ENCODE measurements at regions not wholly inside any gene's neighbourhood (a gene's known extent, or its start where the extent isn't known, plus 50 kb on each side); places are given as distances from the start of the nearest gene placed in this dataset.

DNA sequence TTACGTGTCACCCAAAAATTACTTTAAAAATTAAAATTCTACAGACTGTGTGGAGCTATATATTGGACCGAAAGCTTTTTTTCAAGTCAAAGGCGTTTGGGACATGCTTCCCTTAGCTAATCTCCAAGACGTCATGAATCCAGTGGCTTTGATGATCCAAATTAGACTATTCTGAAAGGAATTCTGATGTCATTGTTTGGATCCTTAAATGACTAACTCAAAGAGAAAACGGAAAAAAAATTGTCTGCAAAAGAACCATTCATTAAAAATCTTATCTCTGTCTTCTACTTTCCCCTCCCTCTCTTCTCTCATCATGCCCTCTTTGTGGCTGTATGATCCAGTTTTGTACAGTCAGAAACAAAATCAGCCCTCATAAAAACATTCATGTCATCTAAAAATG, 161.8 kb downstream of the ETV1 start:
- Histone ChIP-seq H3K4me3 (ENCODE audit: low read depth, low read length) (no peak overlapping the region), H3K27me3 (ENCODE audit: control insufficient read depth, insufficient read depth, low read length) (no peaks in the 10 kb centered on the region), H3K4me1 (ENCODE audit: control insufficient read depth, insufficient read depth, low read length) (peaks cover 2% of the 10 kb centered on the region), H3K9me3 (ENCODE audit: control insufficient read depth, insufficient read depth, low read length) (no peaks in the 10 kb centered on the region), H3K36me3 (ENCODE audit: control insufficient read depth, insufficient read depth, low read length) (no peaks in the 10 kb centered on the region), H3K9ac (ENCODE audit: low read depth, low read length) (no peak overlapping the region)

DNA sequence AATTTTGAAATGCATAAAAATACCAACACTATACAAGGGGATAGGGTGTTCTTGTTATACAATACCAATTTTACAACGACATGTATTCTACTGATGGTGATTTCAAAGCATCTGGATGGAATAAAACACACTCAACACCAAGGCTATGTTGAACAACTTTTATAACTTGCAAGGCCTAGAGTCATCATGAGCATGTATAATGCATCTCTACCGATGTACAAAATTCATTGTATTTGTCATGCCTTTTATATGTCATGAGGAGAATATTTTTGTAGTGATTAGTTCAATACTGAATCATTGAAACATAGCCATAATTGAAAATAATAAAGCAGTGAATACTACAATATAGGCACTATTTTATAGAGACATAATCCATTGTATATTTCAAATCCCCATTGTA, 160.2 kb downstream of the ETV1 start:
- H3K36me3 ChIP-seq (ENCODE audit: control insufficient read depth, insufficient read depth, low read length), result no peaks in the 10 kb centered on the region
- H3K4me3 ChIP-seq (ENCODE audit: low read depth, low read length), result no peak overlapping the region
- no peak overlapping the region for H3K9ac ChIP-seq (ENCODE audit: low read depth, low read length)
- H3K4me1 ChIP-seq (ENCODE audit: control insufficient read depth, insufficient read depth, low read length), result peaks cover 8% of the 10 kb centered on the region
- no peaks in the 10 kb centered on the region for H3K27me3 ChIP-seq (ENCODE audit: control insufficient read depth, insufficient read depth, low read length)
- no peaks in the 10 kb centered on the region for H3K9me3 ChIP-seq (ENCODE audit: control insufficient read depth, insufficient read depth, low read length)

DNA sequence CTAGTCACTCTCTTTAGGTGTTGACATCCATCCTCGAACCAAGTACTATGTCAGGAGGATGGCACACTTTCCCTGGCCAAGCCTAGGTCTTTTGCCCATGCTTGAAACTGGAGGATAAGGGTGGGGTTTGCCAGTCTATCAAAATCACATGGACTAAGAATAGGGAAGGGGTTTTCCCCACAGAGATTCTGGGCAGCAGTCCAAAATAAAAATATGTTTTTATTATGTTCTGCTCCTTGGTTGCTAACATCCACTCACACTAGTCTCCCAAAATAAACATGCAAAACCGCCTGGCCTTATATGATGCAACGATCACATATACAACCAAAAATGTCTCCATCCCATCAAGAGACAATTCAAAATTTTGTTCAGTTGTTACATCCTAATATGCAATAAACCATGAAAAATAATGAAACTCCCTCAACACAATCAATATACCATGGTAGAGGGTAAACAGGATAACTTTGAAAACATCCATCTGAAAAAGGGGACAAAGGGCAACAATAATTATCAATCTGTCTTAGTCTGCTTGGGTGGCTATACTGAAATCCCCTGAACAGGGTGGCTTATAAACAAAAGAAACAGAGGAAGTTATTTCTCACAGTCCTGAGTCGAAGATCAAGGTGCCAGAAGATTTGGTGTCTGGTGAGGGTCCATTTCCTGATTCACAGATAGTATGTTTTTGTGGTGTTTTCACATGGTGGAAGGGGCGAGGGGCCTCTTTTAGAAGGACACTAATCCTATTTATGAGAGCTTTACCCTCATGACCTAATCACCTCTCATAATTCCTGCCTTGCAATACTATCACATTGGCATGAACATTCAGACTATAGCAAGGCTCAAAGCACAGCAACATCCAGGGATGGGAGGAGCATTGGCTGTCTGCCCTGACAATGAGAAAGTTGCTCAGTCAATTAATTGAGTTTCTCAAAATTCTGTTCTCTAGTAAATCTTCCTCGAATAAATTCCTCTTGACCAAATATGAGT, 159.3 kb downstream of the ETV1 start:
- no peak overlapping the region for H3K9ac ChIP-seq (ENCODE audit: low read depth, low read length)
- H3K4me3 ChIP-seq (ENCODE audit: low read depth, low read length), result no peak overlapping the region
- no peaks in the 10 kb centered on the region for H3K9me3 ChIP-seq (ENCODE audit: control insufficient read depth, insufficient read depth, low read length)
- H3K27me3 ChIP-seq (ENCODE audit: control insufficient read depth, insufficient read depth, low read length), result no peaks in the 10 kb centered on the region
- H3K36me3 ChIP-seq (ENCODE audit: control insufficient read depth, insufficient read depth, low read length), result no peaks in the 10 kb centered on the region
- peaks cover 16% of the 10 kb centered on the region for H3K4me1 ChIP-seq (ENCODE audit: control insufficient read depth, insufficient read depth, low read length)

DNA sequence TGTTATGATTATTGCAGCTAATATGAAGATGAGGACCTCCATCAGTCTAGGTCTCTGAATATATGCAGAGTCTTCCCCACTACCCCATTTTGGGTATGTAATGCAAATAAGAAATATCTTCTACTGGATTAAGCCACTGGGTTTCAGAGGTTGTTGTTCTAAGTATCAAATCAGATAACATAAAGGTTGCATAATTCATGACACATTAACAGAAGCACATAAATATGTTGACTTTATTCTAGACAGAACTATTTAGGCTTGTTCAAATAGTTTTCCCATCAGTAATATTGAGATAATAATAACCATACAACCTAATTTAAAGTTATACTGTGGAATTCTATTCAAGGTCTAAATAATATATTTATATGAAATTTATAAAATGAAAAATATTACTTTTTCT, 157.1 kb downstream of the ETV1 start:
- H3K9ac ChIP-seq (ENCODE audit: low read depth, low read length), result no peak overlapping the region
- no peaks in the 10 kb centered on the region for H3K27me3 ChIP-seq (ENCODE audit: control insufficient read depth, insufficient read depth, low read length)
- no peaks in the 10 kb centered on the region for H3K9me3 ChIP-seq (ENCODE audit: control insufficient read depth, insufficient read depth, low read length)
- no peak overlapping the region for H3K4me3 ChIP-seq (ENCODE audit: low read depth, low read length)
- peaks cover 19% of the 10 kb centered on the region for H3K4me1 ChIP-seq (ENCODE audit: control insufficient read depth, insufficient read depth, low read length)
- H3K36me3 ChIP-seq (ENCODE audit: control insufficient read depth, insufficient read depth, low read length), result no peaks in the 10 kb centered on the region

DNA sequence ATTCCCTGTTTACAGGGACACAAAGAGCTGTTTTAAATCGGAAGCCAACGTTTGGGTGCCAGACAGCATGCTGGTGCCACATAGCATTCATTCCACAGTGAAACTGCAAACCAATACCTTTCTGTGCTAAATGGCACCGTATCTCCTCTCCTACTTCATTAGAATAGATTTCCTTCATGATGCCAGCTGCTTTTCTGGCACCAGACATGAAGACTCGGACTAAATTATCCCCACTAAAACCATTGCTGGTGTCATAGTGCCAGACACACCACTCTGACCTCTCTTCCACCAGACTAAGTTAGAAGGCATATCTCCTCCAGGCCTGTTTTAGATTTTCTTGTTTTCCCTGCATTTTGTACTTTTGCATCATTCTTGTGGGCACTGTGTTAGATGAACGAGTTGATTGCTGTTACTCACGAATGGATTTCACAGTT, 155.1 kb downstream of the ETV1 start:
- Histone ChIP-seq H3K4me1 (ENCODE audit: control insufficient read depth, insufficient read depth, low read length) (peaks cover 17% of the 10 kb centered on the region), H3K9ac (ENCODE audit: low read depth, low read length) (no peak overlapping the region), H3K27me3 (ENCODE audit: control insufficient read depth, insufficient read depth, low read length) (no peaks in the 10 kb centered on the region), H3K9me3 (ENCODE audit: control insufficient read depth, insufficient read depth, low read length) (no peaks in the 10 kb centered on the region), H3K36me3 (ENCODE audit: control insufficient read depth, insufficient read depth, low read length) (no peaks in the 10 kb centered on the region), H3K4me3 (ENCODE audit: low read depth, low read length) (no peak overlapping the region)

DNA sequence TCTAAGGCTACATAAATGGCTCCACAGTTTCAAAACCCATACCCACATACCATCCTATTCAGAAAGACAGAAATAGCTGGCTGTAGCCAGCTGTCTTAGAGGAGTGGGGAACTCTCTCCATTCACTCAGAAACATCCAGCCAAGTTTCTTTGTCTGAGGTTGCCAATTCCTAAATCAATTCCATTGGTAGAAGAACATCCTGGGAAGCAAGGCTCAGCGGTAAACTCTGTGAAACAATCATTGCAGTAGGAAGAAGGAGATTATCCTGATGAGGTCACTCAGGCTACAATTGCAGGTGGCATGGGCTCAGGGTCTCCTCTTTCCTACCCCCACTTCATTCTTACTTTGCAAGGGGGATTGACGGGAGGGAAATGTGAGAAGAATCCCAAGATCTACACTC, 154.0 kb downstream of the ETV1 start:
- no peak overlapping the region for H3K9ac ChIP-seq (ENCODE audit: low read depth, low read length)
- H3K36me3 ChIP-seq (ENCODE audit: control insufficient read depth, insufficient read depth, low read length), result no peaks in the 10 kb centered on the region
- no peak overlapping the region for H3K4me3 ChIP-seq (ENCODE audit: low read depth, low read length)
- peaks cover 17% of the 10 kb centered on the region for H3K4me1 ChIP-seq (ENCODE audit: control insufficient read depth, insufficient read depth, low read length)
- no peaks in the 10 kb centered on the region for H3K27me3 ChIP-seq (ENCODE audit: control insufficient read depth, insufficient read depth, low read length)
- no peaks in the 10 kb centered on the region for H3K9me3 ChIP-seq (ENCODE audit: control insufficient read depth, insufficient read depth, low read length)

DNA sequence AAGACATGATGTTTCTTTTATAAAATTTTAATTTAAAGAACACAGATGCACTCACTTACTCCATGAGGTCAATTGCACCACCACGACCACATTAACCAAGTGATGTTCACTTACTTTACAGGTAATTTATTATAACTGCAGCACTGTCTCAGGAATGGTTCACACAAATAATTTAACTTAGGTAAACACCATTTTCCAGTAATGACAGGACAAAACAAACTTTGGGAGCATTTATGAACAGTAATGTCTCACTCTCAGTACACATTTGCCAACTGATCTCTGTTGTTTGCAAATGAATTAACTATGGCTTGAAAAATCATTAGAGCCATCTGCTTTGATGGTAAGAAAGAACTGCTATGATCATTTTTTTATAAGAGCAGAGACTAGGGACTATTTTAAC, 150.4 kb downstream of the ETV1 start:
- no peak overlapping the region for H3K9ac ChIP-seq (ENCODE audit: low read depth, low read length)
- H3K4me3 ChIP-seq (ENCODE audit: low read depth, low read length), result no peak overlapping the region
- no peaks in the 10 kb centered on the region for H3K9me3 ChIP-seq (ENCODE audit: control insufficient read depth, insufficient read depth, low read length)
- H3K27me3 ChIP-seq (ENCODE audit: control insufficient read depth, insufficient read depth, low read length), result no peaks in the 10 kb centered on the region
- peaks cover 15% of the 10 kb centered on the region for H3K4me1 ChIP-seq (ENCODE audit: control insufficient read depth, insufficient read depth, low read length)
- no peaks in the 10 kb centered on the region for H3K36me3 ChIP-seq (ENCODE audit: control insufficient read depth, insufficient read depth, low read length)

All from iPS-15b (cell line).